ENCODE measurements at regions not wholly inside any gene's neighbourhood (a gene's known extent, or its start where the extent isn't known, plus 50 kb on each side); places are given as distances from the start of the nearest gene placed in this dataset.

GRCh38 chr5:125149527-125149926, 403.1 kb upstream of the ZNF608 start:
- DNase-seq = no peak
- intact Hi-C loops (cut with DNase I) = no loop called here

- DNase-seq = no peak
- intact Hi-C loops (cut with DNase I) = no loop called here
These were observed 403.7 kb upstream of the ZNF608 start for GRCh38 chr5:125150041-125150669.

- DNase-seq = no peak
- intact Hi-C loops (cut with DNase I) = no loop called here
These were observed 404.9 kb upstream of the ZNF608 start for GRCh38 chr5:125151150-125151900.

GRCh38 chr5:125152044-125152443, 405.6 kb upstream of the ZNF608 start:
- intact Hi-C loops (cut with DNase I) = no loop called here
- DNase-seq = no peak

- intact Hi-C loops (cut with DNase I) = no loop called here
- DNase-seq = no peak
These were observed 406.2 kb upstream of the ZNF608 start for GRCh38 chr5:125152461-125153189.

- intact Hi-C loops (cut with DNase I) = no loop called here
These were observed 406.8 kb upstream of the ZNF608 start for GRCh38 chr5:125153231-125153630.

GRCh38 chr5:125154301-125155110, 408.1 kb upstream of the ZNF608 start:
- no peak for DNase-seq
- intact Hi-C loops (cut with DNase I) = no loop called here

More at GRCh38 chr5:125153231-125153630, 406.8 kb upstream of the ZNF608 start:
- DNase-seq = no peak

- intact Hi-C loops (cut with DNase I) = no loop called here
- peak in 1 of 10 donors; percentile 79 for DNase-seq
These were observed 414.5 kb upstream of the ZNF608 start for GRCh38 chr5:125160787-125161502.

- intact Hi-C loops (cut with DNase I) = no loop called here
- DNase-seq = no peak
These were observed 416.3 kb upstream of the ZNF608 start for GRCh38 chr5:125162714-125163113.

- no peak for DNase-seq
- intact Hi-C loops (cut with DNase I) = no loop called here
These were observed 423.0 kb upstream of the ZNF608 start for GRCh38 chr5:125169396-125169795.

- intact Hi-C loops (cut with DNase I) = no loop called here
- DNase-seq = no peak
These were observed 425.2 kb upstream of the ZNF608 start for GRCh38 chr5:125171641-125172040.

GRCh38 chr5:125175348-125176004, 429.0 kb upstream of the ZNF608 start:
- intact Hi-C loops (cut with DNase I) = no loop called here
- no peak for DNase-seq

- DNase-seq = no peak
- intact Hi-C loops (cut with DNase I) = no loop called here
These were observed 429.6 kb upstream of the ZNF608 start for GRCh38 chr5:125176005-125176390.

GRCh38 chr5:125177340-125177739, 430.9 kb upstream of the ZNF608 start:
- intact Hi-C loops (cut with DNase I) = no loop called here
- DNase-seq = no peak

- intact Hi-C loops (cut with DNase I) = no loop called here
- DNase-seq = no peak
These were observed 433.2 kb upstream of the ZNF608 start for GRCh38 chr5:125179612-125180011.

GRCh38 chr5:125180231-125180829, 433.9 kb upstream of the ZNF608 start:
- intact Hi-C loops (cut with DNase I) = no loop called here
- no peak for DNase-seq

- intact Hi-C loops (cut with DNase I) = no loop called here
- no peak for DNase-seq
These were observed 434.7 kb upstream of the ZNF608 start for GRCh38 chr5:125181159-125181558.

- intact Hi-C loops (cut with DNase I) = no loop called here
- DNase-seq = no peak
These were observed 435.5 kb upstream of the ZNF608 start for GRCh38 chr5:125181955-125182354.

- DNase-seq = no peak
- intact Hi-C loops (cut with DNase I) = no loop called here
These were observed 439.3 kb upstream of the ZNF608 start for GRCh38 chr5:125185740-125186139.

Data from posterior cingulate gyrus (tissue), 11 donors.